Keratinocyte (primary cell): ENCODE measurements at regions not wholly inside any gene's neighbourhood (a gene's known extent, or its start where the extent isn't known, plus 50 kb on each side); places are given as distances from the start of the nearest gene placed in this dataset.
"Not testable (repeated sequence)": the region's sequence is repeated elsewhere in the genome, so short reads cannot be mapped to it uniquely, and the experiment has no call there.

Experiments
- DNase-seq: peaks from one replicate; pipeline ENCODE4 v3.0.0-alpha.2; 2011; ENCODE audit warnings: low read depth, missing footprints, low spot score
- FAIRE-seq: peaks from 2 replicates; lab custom pipeline; 2011; peaks lifted over from hg19 to GRCh38; lab: Jason Lieb, UNC
- H2AFZ ChIP-seq: 2 replicates; pipeline ENCODE4 v1.6.0; 2012; ENCODE audit warnings: low read length, control low read depth, inconsistent platforms; ENCODE audit not compliant: control insufficient read depth
- H3K27ac ChIP-seq: 2 replicates; pipeline ENCODE4 v1.5.1; 2011; ENCODE audit warnings: low read length; ENCODE audit not compliant: control insufficient read depth, insufficient read depth
- H3K27me3 ChIP-seq: 3 replicates; pipeline ENCODE4 v1.6.0; 2011; ENCODE audit warnings: low read length; ENCODE audit not compliant: control insufficient read depth, insufficient read depth; ENCODE audit errors: extremely low read depth
- H3K36me3 ChIP-seq, 2 experiments: 2 replicates in 1 of 2; 3 replicates in 1 of 2; pipeline ENCODE4 v1.5.1; 2011; ENCODE audit warnings: low read length in 2 of 2, mild to moderate bottlenecking in 1 of 2; ENCODE audit not compliant: control insufficient read depth in 2 of 2, insufficient read depth in 2 of 2; ENCODE audit errors: extremely low read depth in 1 of 2
- H3K4me1 ChIP-seq: 3 replicates; pipeline ENCODE4 v1.5.1; 2011; ENCODE audit warnings: low read length; ENCODE audit not compliant: control insufficient read depth, insufficient read depth; ENCODE audit errors: extremely low read depth
- H3K4me2 ChIP-seq: 3 replicates; pipeline ENCODE4 v1.6.0; 2011; ENCODE audit warnings: low read depth, low read length; ENCODE audit not compliant: control insufficient read depth, insufficient read depth; ENCODE audit errors: extremely low read depth
- H3K4me3 ChIP-seq, 3 experiments: fragments of 200-600 bp in 1 of 3; sonication (generic) in 1 of 3; 2 replicates in 2 of 3; 3 replicates in 1 of 3; pipeline ENCODE4 v1.5.1; 2011 to 2016; ENCODE audit warnings: low read length in 3 of 3, mild to moderate bottlenecking in 3 of 3, control low read depth in 2 of 3, inconsistent platforms in 1 of 3, low read depth in 1 of 3, mixed read lengths in 1 of 3, mixed run types in 1 of 3, moderate library complexity in 1 of 3; ENCODE audit not compliant: control insufficient read depth in 2 of 3, insufficient read depth in 2 of 3; ENCODE audit errors: extremely low read depth in 1 of 3
- H3K79me2 ChIP-seq: 2 replicates; pipeline ENCODE4 v1.6.0; 2012; ENCODE audit warnings: low read length; ENCODE audit not compliant: control insufficient read depth, insufficient read depth
- H3K9ac ChIP-seq: 3 replicates; pipeline ENCODE4 v1.6.0; 2011; ENCODE audit warnings: low read length; ENCODE audit not compliant: control insufficient read depth, insufficient read depth; ENCODE audit errors: extremely low read depth
- H3K9me1 ChIP-seq: 3 replicates; pipeline ENCODE4 v1.6.0; 2011; ENCODE audit warnings: low read length; ENCODE audit not compliant: control insufficient read depth, insufficient read depth; ENCODE audit errors: extremely low read depth
- H3K9me3 ChIP-seq: 2 replicates; pipeline ENCODE4 v1.5.1; 2012; ENCODE audit warnings: low read depth, low read length; ENCODE audit not compliant: control insufficient read depth
- H4K20me1 ChIP-seq: 3 replicates; pipeline ENCODE4 v1.6.0; 2011; ENCODE audit warnings: low read length; ENCODE audit not compliant: control insufficient read depth, insufficient read depth; ENCODE audit errors: extremely low read depth
- dilution Hi-C: fragments of 300-500 bp; cut with MboI; formaldehyde crosslinking; loops from one replicate; pipeline ENCODE4 v1.7.0; 2020; ENCODE audit warnings: low sequenced_read_pairs; ENCODE audit not compliant: extremely low pct_ligation_motif_present

- H3K27me3 ChIP-seq, H3K9ac ChIP-seq, H3K4me1 ChIP-seq, H4K20me1 ChIP-seq, H3K79me2 ChIP-seq, H2AFZ ChIP-seq, FAIRE-seq, H3K9me1 ChIP-seq, dilution Hi-C loops, H3K4me3 ChIP-seq, H3K4me2 ChIP-seq, H3K36me3 ChIP-seq, DNase-seq, H3K27ac ChIP-seq: not testable (repeated sequence)
- peaks cover 19% of the 10 kb centered on the region for H3K9me3 ChIP-seq
Observed at GRCh38 chr21:10363321-10363720, 158.1 kb upstream of the TPTE start.

- H3K27ac ChIP-seq, FAIRE-seq, H3K4me1 ChIP-seq, H3K4me2 ChIP-seq, H3K4me3 ChIP-seq, H2AFZ ChIP-seq, DNase-seq, H3K9ac ChIP-seq, H3K9me1 ChIP-seq, H3K79me2 ChIP-seq, H3K36me3 ChIP-seq, dilution Hi-C loops, H4K20me1 ChIP-seq, H3K27me3 ChIP-seq: not testable (repeated sequence)
- H3K9me3 ChIP-seq, result peaks cover 15% of the 10 kb centered on the region
Observed at GRCh38 chr21:10366210-10366609, 155.2 kb upstream of the TPTE start.

GRCh38 chr21:10367586-10367985 is 153.8 kb upstream of the TPTE start:
- H3K9me3 ChIP-seq, result peaks cover 13% of the 10 kb centered on the region
- FAIRE-seq, DNase-seq, H3K27me3 ChIP-seq, H3K36me3 ChIP-seq, H3K79me2 ChIP-seq, H4K20me1 ChIP-seq, dilution Hi-C loops, H3K9me1 ChIP-seq, H3K4me3 ChIP-seq, H3K9ac ChIP-seq, H3K4me2 ChIP-seq, H3K27ac ChIP-seq, H2AFZ ChIP-seq, H3K4me1 ChIP-seq: not testable (repeated sequence)

GRCh38 chr21:10368323-10368798 is 153.0 kb upstream of the TPTE start:
- dilution Hi-C loops, H3K9ac ChIP-seq, H3K4me2 ChIP-seq, H3K27ac ChIP-seq, H3K36me3 ChIP-seq, FAIRE-seq, H3K27me3 ChIP-seq, H3K4me1 ChIP-seq, H3K79me2 ChIP-seq, DNase-seq, H2AFZ ChIP-seq, H3K4me3 ChIP-seq, H4K20me1 ChIP-seq, H3K9me1 ChIP-seq, H3K9me3 ChIP-seq: not testable (repeated sequence)

GRCh38 chr21:10369289-10369688 is 152.1 kb upstream of the TPTE start:
- dilution Hi-C loops, H3K4me1 ChIP-seq, H2AFZ ChIP-seq, H3K9ac ChIP-seq, H3K4me2 ChIP-seq, H3K27me3 ChIP-seq, H3K27ac ChIP-seq, H4K20me1 ChIP-seq, DNase-seq, H3K9me1 ChIP-seq, H3K79me2 ChIP-seq, H3K4me3 ChIP-seq, H3K9me3 ChIP-seq, FAIRE-seq, H3K36me3 ChIP-seq: not testable (repeated sequence)
